ENCODE measurements at regions not wholly inside any gene's neighbourhood (a gene's known extent, or its start where the extent isn't known, plus 50 kb on each side); places are given as distances from the start of the nearest gene placed in this dataset.

DNA sequence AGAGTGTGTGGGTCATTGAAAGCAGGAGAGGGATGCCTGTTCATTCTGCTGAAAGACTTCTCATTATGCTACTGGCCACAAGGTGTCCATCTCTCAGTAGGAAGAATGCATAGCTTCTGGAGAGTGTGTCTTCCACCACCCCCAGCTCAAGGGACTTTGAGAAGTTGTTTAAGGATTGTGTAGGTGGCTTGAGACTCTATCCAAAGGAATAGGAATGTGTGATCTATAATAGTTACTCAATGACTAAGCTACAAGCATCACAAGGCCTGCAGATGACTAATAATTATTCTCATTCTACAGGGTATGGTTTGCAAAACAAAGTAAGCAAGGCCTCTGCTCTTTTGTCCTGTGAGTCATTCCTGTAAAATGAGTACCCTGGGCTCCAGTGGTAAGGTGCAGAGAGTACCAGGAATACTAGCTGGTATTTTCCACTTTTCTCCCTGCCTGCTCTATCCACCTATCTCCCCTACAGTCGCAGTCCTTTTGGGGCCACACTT, 279.8 kb upstream of the BOD1L1 start:
- no peak overlapping the region for H3K4me3 ChIP-seq
- intact Hi-C loops (cut with DNase I): no loop called here
- no peaks in the 10 kb centered on the region for H3K27me3 ChIP-seq
- no peaks in the 10 kb centered on the region for H3K36me3 ChIP-seq
- TF ChIP-seq POLR2A (IDR thresholded peaks at IDR 0.05): no peak
- TF ChIP-seq POLR2AphosphoS5 (IDR thresholded peaks at IDR 0.05; ENCODE audit: insufficient read depth in 1 of 2, low read depth in 1 of 2): no peak
- no peak for TF ChIP-seq CTCF (IDR thresholded peaks at IDR 0.05)
- H3K9me3 ChIP-seq: no peaks in the 10 kb centered on the region
- DNase-seq (ENCODE audit: extremely low spot score in 2 of 2): no peak
- no peak overlapping the region for H3K27ac ChIP-seq
- no peaks in the 10 kb centered on the region for H3K4me1 ChIP-seq

- intact Hi-C loops (cut with DNase I): no loop called here
- Histone ChIP-seq H3K27ac (no peak overlapping the region), H3K4me1 (no peaks in the 10 kb centered on the region), H3K9me3 (no peaks in the 10 kb centered on the region), H3K4me3 (no peak overlapping the region), H3K27me3 (no peaks in the 10 kb centered on the region), H3K36me3 (no peaks in the 10 kb centered on the region)
- TF ChIP-seq POLR2A (IDR thresholded peaks at IDR 0.05) (no peak), POLR2AphosphoS5 (IDR thresholded peaks at IDR 0.05; ENCODE audit: insufficient read depth in 1 of 2, low read depth in 1 of 2) (no peak), CTCF (IDR thresholded peaks at IDR 0.05) (no peak)
- DNase-seq (ENCODE audit: extremely low spot score in 2 of 2): no peak
Measured at GRCh38 chr4:13908455-13908854, 280.9 kb upstream of the BOD1L1 start.

DNA sequence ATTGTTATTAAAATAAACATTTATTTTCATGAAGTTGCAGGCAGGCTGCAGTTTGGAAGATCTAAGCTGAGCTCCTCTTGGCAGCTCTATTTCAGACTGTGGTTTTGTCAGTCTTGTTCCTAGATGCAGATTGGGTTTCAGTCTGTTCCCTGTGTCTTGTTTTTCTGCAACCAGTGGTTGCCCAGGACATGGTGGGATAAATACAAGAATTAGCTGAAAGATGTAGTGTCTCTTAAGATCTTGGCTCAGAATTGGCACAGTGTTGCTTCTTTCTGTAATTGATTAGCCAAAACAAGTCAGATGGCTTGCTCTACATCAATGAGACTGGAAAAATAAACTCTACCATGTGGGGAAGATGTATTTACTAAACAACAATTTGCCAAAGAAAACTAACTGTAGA, 283.0 kb upstream of the BOD1L1 start:
- no peaks in the 10 kb centered on the region for H3K36me3 ChIP-seq
- no peaks in the 10 kb centered on the region for H3K4me1 ChIP-seq
- intact Hi-C loops (cut with DNase I): no loop called here
- no peaks in the 10 kb centered on the region for H3K9me3 ChIP-seq
- no peak for DNase-seq (ENCODE audit: extremely low spot score in 2 of 2)
- TF ChIP-seq POLR2AphosphoS5 (IDR thresholded peaks at IDR 0.05; ENCODE audit: insufficient read depth in 1 of 2, low read depth in 1 of 2) (no peak), CTCF (IDR thresholded peaks at IDR 0.05) (no peak), POLR2A (IDR thresholded peaks at IDR 0.05) (no peak)
- H3K27me3 ChIP-seq: no peaks in the 10 kb centered on the region
- H3K27ac ChIP-seq: no peak overlapping the region
- H3K4me3 ChIP-seq: no peak overlapping the region

DNA sequence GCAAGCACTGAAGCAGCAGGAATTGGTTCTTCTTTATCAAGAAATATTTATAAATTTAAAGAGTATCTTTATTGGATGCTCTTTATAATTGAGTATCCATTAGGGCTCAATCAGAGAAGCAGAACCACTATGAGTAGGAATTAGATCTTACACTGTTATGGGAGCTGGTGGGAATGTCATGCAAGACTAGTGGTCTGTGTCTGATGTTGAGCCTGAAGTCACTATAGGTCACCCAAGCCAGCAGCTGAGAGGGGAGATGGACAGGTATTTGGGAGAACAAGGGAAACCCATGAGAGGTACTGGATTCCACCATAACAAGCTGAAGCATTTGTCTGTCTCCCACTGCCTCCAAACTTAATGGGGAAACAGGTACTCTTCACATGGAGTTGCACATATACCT, 283.7 kb upstream of the BOD1L1 start:
- H3K27ac ChIP-seq: no peak overlapping the region
- TF ChIP-seq CTCF (IDR thresholded peaks at IDR 0.05): no peak
- TF ChIP-seq POLR2AphosphoS5 (IDR thresholded peaks at IDR 0.05; ENCODE audit: insufficient read depth in 1 of 2, low read depth in 1 of 2): no peak
- TF ChIP-seq POLR2A (IDR thresholded peaks at IDR 0.05): no peak
- no peaks in the 10 kb centered on the region for H3K4me1 ChIP-seq
- no peaks in the 10 kb centered on the region for H3K36me3 ChIP-seq
- no peaks in the 10 kb centered on the region for H3K9me3 ChIP-seq
- no peak overlapping the region for H3K4me3 ChIP-seq
- H3K27me3 ChIP-seq: no peaks in the 10 kb centered on the region
- no peak for DNase-seq (ENCODE audit: extremely low spot score in 2 of 2)
- intact Hi-C loops (cut with DNase I): no loop called here

- Histone ChIP-seq H3K4me1 (no peaks in the 10 kb centered on the region), H3K4me3 (no peak overlapping the region), H3K36me3 (no peaks in the 10 kb centered on the region), H3K27me3 (no peaks in the 10 kb centered on the region), H3K27ac (no peak overlapping the region), H3K9me3 (no peaks in the 10 kb centered on the region)
- no peak for DNase-seq (ENCODE audit: extremely low spot score in 2 of 2)
- TF ChIP-seq POLR2A (IDR thresholded peaks at IDR 0.05) (no peak), POLR2AphosphoS5 (IDR thresholded peaks at IDR 0.05; ENCODE audit: insufficient read depth in 1 of 2, low read depth in 1 of 2) (no peak), CTCF (IDR thresholded peaks at IDR 0.05) (no peak)
- intact Hi-C loops (cut with DNase I): no loop called here
Measured at GRCh38 chr4:13912436-13912925, 285.0 kb upstream of the BOD1L1 start.

Measured in vagina (tissue), 2 donors.